GM12878 (cell line): ENCODE measurements at regions not wholly inside any gene's neighbourhood (a gene's known extent, or its start where the extent isn't known, plus 50 kb on each side); places are given as distances from the start of the nearest gene placed in this dataset.

Experiments
- CREM ChIP-seq: IDR thresholded peaks from 2 replicates; pipeline ENCODE4 v1.6.1; 2014; ENCODE audit warnings: antibody characterized with exemption, low read depth
- CTCF ChIP-seq, 3 experiments: IDR thresholded peaks in 2 of 3; conservative IDR thresholded peaks in 1 of 3; 2 replicates each; pipeline ENCODE4 v1.5.1; 2011; ENCODE audit warnings: low read depth in 3 of 3, low read length in 3 of 3, mild to moderate bottlenecking in 3 of 3, control low read depth in 2 of 3, moderate library complexity in 2 of 3, inconsistent platforms in 1 of 3, mixed read lengths in 1 of 3; ENCODE audit not compliant: control insufficient read depth in 2 of 3, insufficient read depth in 1 of 3; ENCODE audit errors: extremely low read depth in 1 of 3
- ESRRA ChIP-seq: IDR thresholded peaks from 2 replicates; pipeline ENCODE4 v1.6.1; 2012; ENCODE audit warnings: mild to moderate bottlenecking, low read length, improper control_type of control experiment
- EZH2 ChIP-seq: IDR thresholded peaks from 2 replicates; pipeline ENCODE4 v1.6.1; 2012; ENCODE audit warnings: low read depth, mild to moderate bottlenecking, control low read depth, inconsistent platforms, low read length, borderline replicate concordance; ENCODE audit not compliant: control insufficient read depth
- MXI1 ChIP-seq: fragments of 150-350 bp; IDR thresholded peaks from 2 replicates; pipeline ENCODE4 v1.6.1; 2011; ENCODE audit warnings: low read depth, mild to moderate bottlenecking, inconsistent platforms, low read length, improper control_type of control experiment
- POLR2A ChIP-seq: IDR thresholded peaks from 2 replicates; pipeline ENCODE4 v1.6.1; 2011; ENCODE audit warnings: low read depth, mild to moderate bottlenecking, low read length
- REST ChIP-seq: IDR thresholded peaks from 2 replicates; pipeline ENCODE4 v1.6.1; 2012; ENCODE audit warnings: mild to moderate bottlenecking, low read depth, low read length
- YY1 ChIP-seq: IDR thresholded peaks from 2 replicates; pipeline ENCODE4 v1.6.1; 2011; ENCODE audit warnings: low read depth, mild to moderate bottlenecking, low read length

GRCh38 chr10:44060221-44060620, 324.7 kb downstream of the CXCL12 start:
- no peak for TF ChIP-seq CTCF (IDR thresholded peaks at IDR 0.05 in 2 of 3, conservative IDR thresholded peaks at IDR 0.05 in 1 of 3; ENCODE audit: control insufficient read depth in 2 of 3, extremely low read depth in 1 of 3, insufficient read depth in 1 of 3, low read depth in 3 of 3, low read length in 3 of 3)
- TF ChIP-seq CREM, result no peak
- TF ChIP-seq EZH2, result no peak
- no peak for TF ChIP-seq MXI1
- TF ChIP-seq ESRRA, result no peak
- no peak for TF ChIP-seq POLR2A
- no peak for TF ChIP-seq YY1
- TF ChIP-seq REST, result no peak
